ENCODE measurements at regions not wholly inside any gene's neighbourhood (a gene's known extent, or its start where the extent isn't known, plus 50 kb on each side); places are given as distances from the start of the nearest gene placed in this dataset.

GRCh38 chr2:226364217-226364616, 435.4 kb downstream of the IRS1 start:
- DNase-seq: no peak

GRCh38 chr2:226362980-226363379, 436.6 kb downstream of the IRS1 start:
- no peak for DNase-seq

GRCh38 chr2:226360658-226361057, 439.0 kb downstream of the IRS1 start:
- DNase-seq: no peak

GRCh38 chr2:226358688-226359087, 440.9 kb downstream of the IRS1 start:
- no peak for DNase-seq

- DNase-seq: no peak
Measured at GRCh38 chr2:226357816-226358215, 441.8 kb downstream of the IRS1 start.

- no peak for DNase-seq
Measured at GRCh38 chr2:226355600-226355999, 444.0 kb downstream of the IRS1 start.

GRCh38 chr2:226354434-226354833, 445.2 kb downstream of the IRS1 start:
- DNase-seq: no peak

GRCh38 chr2:226352941-226353560, 446.6 kb downstream of the IRS1 start:
- no peak for DNase-seq

- no peak for DNase-seq
Measured at GRCh38 chr2:226351711-226352110, 447.9 kb downstream of the IRS1 start.

GRCh38 chr2:226339616-226340015, 460.0 kb downstream of the IRS1 start:
- DNase-seq: no peak

- DNase-seq: no peak
Measured at GRCh38 chr2:226338825-226339224, 460.8 kb downstream of the IRS1 start.

GRCh38 chr2:226337941-226338600, 461.5 kb downstream of the IRS1 start:
- DNase-seq: no peak

GRCh38 chr2:226336283-226336682, 463.3 kb downstream of the IRS1 start:
- DNase-seq: no peak

GRCh38 chr2:226334981-226335720, 464.5 kb downstream of the IRS1 start:
- no peak for DNase-seq

- no peak for DNase-seq
Measured at GRCh38 chr2:226333388-226333787, 466.2 kb downstream of the IRS1 start.

- no peak for DNase-seq
Measured at GRCh38 chr2:226330206-226330605, 469.4 kb downstream of the IRS1 start.

- no peak for DNase-seq
Measured at GRCh38 chr2:226329180-226329579, 470.4 kb downstream of the IRS1 start.

- no peak for DNase-seq
Measured at GRCh38 chr2:226327830-226328229, 471.8 kb downstream of the IRS1 start.

GRCh38 chr2:226325526-226325925, 474.1 kb downstream of the IRS1 start:
- no peak for DNase-seq

GRCh38 chr2:226320076-226320948, 479.3 kb downstream of the IRS1 start:
- DNase-seq: no peak

GRCh38 chr2:226317970-226318369, 481.6 kb downstream of the IRS1 start:
- DNase-seq: no peak

GRCh38 chr2:226313060-226313459, 486.6 kb downstream of the IRS1 start:
- no peak for DNase-seq

GRCh38 chr2:226312155-226312554, 487.5 kb downstream of the IRS1 start:
- no peak for DNase-seq

All from stimulated activated CD4-positive, alpha-beta T cell treated with anti-CD3 and anti-CD28 coated beads, Interleukin-1b, Interleukin-23, amount 100 ng/mL, for 48 hours (primary cell).